B cell (primary cell): ENCODE measurements at regions not wholly inside any gene's neighbourhood (a gene's known extent, or its start where the extent isn't known, plus 50 kb on each side); places are given as distances from the start of the nearest gene placed in this dataset.

ENCODE experiments used
- CTCF ChIP-seq: fragments of 200-600 bp; IDR thresholded peaks from one replicate; pipeline ENCODE4 v1.8.0; 2022; ENCODE audit warnings: antibody characterized with exemption, mild to moderate bottlenecking
- EZH2 ChIP-seq: IDR thresholded peaks from 2 replicates; pipeline ENCODE4 v1.6.1; 2012; ENCODE audit warnings: borderline replicate concordance, low read depth, mild to moderate bottlenecking, moderate library complexity, low read length; ENCODE audit not compliant: insufficient read depth, poor library complexity, severe bottlenecking

- TF ChIP-seq CTCF (no peak), EZH2 (no peak)
These were observed 83.1 kb upstream of the PHACTR2 start for GRCh38 chr6:143594647-143595046.
